Vagina (tissue), 2 donors: ENCODE measurements at regions not wholly inside any gene's neighbourhood (a gene's known extent, or its start where the extent isn't known, plus 50 kb on each side); places are given as distances from the start of the nearest gene placed in this dataset.
"Not testable (repeated sequence)": the region's sequence is repeated elsewhere in the genome, so short reads cannot be mapped to it uniquely, and the experiment has no call there.

Experiments used
- DNase-seq, 2 donors: peaks; one replicate each; pipeline ENCODE4 v3.0.0-alpha.2; 2017; ENCODE audit errors: extremely low spot score in 2 of 2
- H3K27ac ChIP-seq: fragments of 200-600 bp; sonication (generic); one replicate; pipeline ENCODE4 v1.5.1; 2019
- H3K27me3 ChIP-seq: fragments of 200-600 bp; sonication (generic); one replicate; pipeline ENCODE4 v1.5.1; 2019
- H3K36me3 ChIP-seq, 2 donors: fragments of 200-600 bp; sonication (generic); one replicate each; pipeline ENCODE4 v1.5.1; 2017 to 2019
- H3K4me1 ChIP-seq: fragments of 200-600 bp; sonication (generic); one replicate; pipeline ENCODE4 v1.5.1; 2019
- H3K4me3 ChIP-seq, 2 donors: fragments of 200-600 bp; sonication (generic); 1 replicate in 1 of 2; 2 replicates in 1 of 2; pipeline ENCODE4 v1.5.1; 2016 to 2019
- H3K9me3 ChIP-seq: fragments of 200-600 bp; sonication (generic); one replicate; pipeline ENCODE4 v1.5.1; 2019
- intact Hi-C: fragments of 100-400 bp; cut with DNase I; formaldehyde crosslinking; loops from one replicate; pipeline ENCODE4 v1.15.1; 2023

- H3K27me3 ChIP-seq, intact Hi-C loops, H3K27ac ChIP-seq, H3K9me3 ChIP-seq, H3K36me3 ChIP-seq, DNase-seq, H3K4me1 ChIP-seq, H3K4me3 ChIP-seq: not testable (repeated sequence)
Observed at GRCh38 chr7:150035769-150036168, 162.0 kb downstream of the ATP6V0E2 start.

- intact Hi-C loops, H3K27ac ChIP-seq, H3K9me3 ChIP-seq, H3K4me3 ChIP-seq, DNase-seq, H3K27me3 ChIP-seq, H3K36me3 ChIP-seq, H3K4me1 ChIP-seq: not testable (repeated sequence)
Observed at GRCh38 chr7:150039061-150039460, 165.3 kb downstream of the ATP6V0E2 start.

- intact Hi-C loops, H3K27me3 ChIP-seq, H3K9me3 ChIP-seq, H3K4me3 ChIP-seq, DNase-seq, H3K4me1 ChIP-seq, H3K36me3 ChIP-seq, H3K27ac ChIP-seq: not testable (repeated sequence)
Observed at GRCh38 chr7:150042281-150042680, 168.5 kb downstream of the ATP6V0E2 start.

GRCh38 chr7:150044771-150045170 is 171.0 kb downstream of the ATP6V0E2 start:
- H3K36me3 ChIP-seq, intact Hi-C loops, H3K27ac ChIP-seq, H3K27me3 ChIP-seq, DNase-seq, H3K4me3 ChIP-seq, H3K9me3 ChIP-seq: not testable (repeated sequence)
- peaks cover 11% of the 10 kb centered on the region for H3K4me1 ChIP-seq

GRCh38 chr7:150045596-150045995 is 171.8 kb downstream of the ATP6V0E2 start:
- H3K27me3 ChIP-seq, DNase-seq, H3K4me3 ChIP-seq, H3K27ac ChIP-seq, H3K36me3 ChIP-seq, intact Hi-C loops, H3K9me3 ChIP-seq: not testable (repeated sequence)
- peaks cover 11% of the 10 kb centered on the region for H3K4me1 ChIP-seq

GRCh38 chr7:150046290-150047194 is 172.8 kb downstream of the ATP6V0E2 start:
- H3K4me1 ChIP-seq = peaks cover 11% of the 10 kb centered on the region
- not testable (repeated sequence) for H3K4me3 ChIP-seq

GRCh38 chr7:150047329-150047728 is 173.6 kb downstream of the ATP6V0E2 start:
- Histone ChIP-seq H3K4me3 (peak overlapping the region; percentile 9 to 39), H3K4me1 (peaks cover 11% of the 10 kb centered on the region)
- H3K9me3 ChIP-seq, DNase-seq, H3K27ac ChIP-seq, intact Hi-C loops, H3K27me3 ChIP-seq, H3K36me3 ChIP-seq: not testable (repeated sequence)

More at GRCh38 chr7:150046290-150047194, 172.8 kb downstream of the ATP6V0E2 start:
- H3K9me3 ChIP-seq, DNase-seq, H3K27me3 ChIP-seq, intact Hi-C loops, H3K27ac ChIP-seq, H3K36me3 ChIP-seq: not testable (repeated sequence)

- DNase-seq, H3K9me3 ChIP-seq, H3K27ac ChIP-seq, H3K36me3 ChIP-seq, intact Hi-C loops, H3K27me3 ChIP-seq: not testable (repeated sequence)
- Histone ChIP-seq H3K4me1 (peaks cover 11% of the 10 kb centered on the region), H3K4me3 (peak overlapping the region; percentile 35 to 39)
Observed at GRCh38 chr7:150047772-150048171, 174.0 kb downstream of the ATP6V0E2 start.

GRCh38 chr7:150048244-150049011 is 174.7 kb downstream of the ATP6V0E2 start:
- H3K27ac ChIP-seq, H3K27me3 ChIP-seq, intact Hi-C loops, H3K36me3 ChIP-seq, H3K9me3 ChIP-seq, DNase-seq: not testable (repeated sequence)
- Histone ChIP-seq H3K4me3 (peak overlapping the region; percentile 35 to 39), H3K4me1 (peaks cover 11% of the 10 kb centered on the region)

- DNase-seq = peak in 1 of 2 donors; percentile 89
- peak overlapping the region; percentile 35 to 39 for H3K4me3 ChIP-seq
- H3K27ac ChIP-seq, intact Hi-C loops, H3K27me3 ChIP-seq, H3K36me3 ChIP-seq, H3K9me3 ChIP-seq: not testable (repeated sequence)
- peaks cover 11% of the 10 kb centered on the region for H3K4me1 ChIP-seq
Observed at GRCh38 chr7:150049012-150049655, 175.4 kb downstream of the ATP6V0E2 start.

GRCh38 chr7:150053396-150053795 is 179.6 kb downstream of the ATP6V0E2 start:
- H3K36me3 ChIP-seq, DNase-seq, H3K9me3 ChIP-seq, H3K4me1 ChIP-seq, H3K4me3 ChIP-seq, intact Hi-C loops, H3K27ac ChIP-seq, H3K27me3 ChIP-seq: not testable (repeated sequence)

- H3K27me3 ChIP-seq, DNase-seq, intact Hi-C loops: not testable (repeated sequence)
Observed at GRCh38 chr7:150054242-150054641, 180.5 kb downstream of the ATP6V0E2 start.

More at GRCh38 chr7:150054242-150054641, 180.5 kb downstream of the ATP6V0E2 start:
- H3K36me3 ChIP-seq, H3K9me3 ChIP-seq, H3K4me3 ChIP-seq, H3K4me1 ChIP-seq, H3K27ac ChIP-seq: not testable (repeated sequence)
